ENCODE measurements at regions not wholly inside any gene's neighbourhood (a gene's known extent, or its start where the extent isn't known, plus 50 kb on each side); places are given as distances from the start of the nearest gene placed in this dataset.
A peak's percentile ranks its signal among the peaks of the same experiment; 100 is the strongest.
"Not testable (repeated sequence)": the region's sequence is repeated elsewhere in the genome, so short reads cannot be mapped to it uniquely, and the experiment has no call there.

- H3K27me3 ChIP-seq (ENCODE audit: insufficient read depth, poor library complexity, severe bottlenecking) = no peaks in the 10 kb centered on the region
- H3K4me3 ChIP-seq (replicated peaks; ENCODE audit: insufficient read depth, low read length) = no peak overlapping the region
- TF ChIP-seq POLR2AphosphoS5 (IDR thresholded peaks at IDR 0.05; ENCODE audit: low read depth) (no peak), GABPA (IDR thresholded peaks at IDR 0.05; ENCODE audit: low read depth) (no peak), SPI1 (IDR thresholded peaks at IDR 0.05; ENCODE audit: borderline replicate concordance, low read depth) (no peak), REST (IDR thresholded peaks at IDR 0.05; ENCODE audit: insufficient replicate concordance, low read depth) (no peak), CTCF (IDR thresholded peaks at IDR 0.05; ENCODE audit: insufficient read depth, low read length) (no peak)
- DNase-seq (ENCODE audit: low read depth in 1 of 2, low spot score in 1 of 2) = no peak
- no peak overlapping the region for H3K27ac ChIP-seq (replicated peaks)
Measured at GRCh38 chr18:64742898-64743297, 594.0 kb upstream of the LINC00305 start.

- peak in 1 of 2 experiments; percentile 25 for DNase-seq (ENCODE audit: low read depth in 1 of 2, low spot score in 1 of 2)
- TF ChIP-seq POLR2AphosphoS5 (IDR thresholded peaks at IDR 0.05; ENCODE audit: low read depth) = no peak
- TF ChIP-seq REST (IDR thresholded peaks at IDR 0.05; ENCODE audit: insufficient replicate concordance, low read depth) = no peak
- no peak for TF ChIP-seq GABPA (IDR thresholded peaks at IDR 0.05; ENCODE audit: low read depth)
- no peak for TF ChIP-seq CTCF (IDR thresholded peaks at IDR 0.05; ENCODE audit: insufficient read depth, low read length)
- no peak for TF ChIP-seq SPI1 (IDR thresholded peaks at IDR 0.05; ENCODE audit: borderline replicate concordance, low read depth)
- Histone ChIP-seq H3K27me3 (ENCODE audit: insufficient read depth, poor library complexity, severe bottlenecking) (no peaks in the 10 kb centered on the region), H3K27ac (replicated peaks) (no peak overlapping the region), H3K4me3 (replicated peaks; ENCODE audit: insufficient read depth, low read length) (no peak overlapping the region)
Measured at GRCh38 chr18:64734063-64734462, 585.2 kb upstream of the LINC00305 start.

- DNase-seq (ENCODE audit: low read depth in 1 of 2, low spot score in 1 of 2); H3K4me3 ChIP-seq (replicated peaks; ENCODE audit: insufficient read depth, low read length); H3K27ac ChIP-seq (replicated peaks); H3K27me3 ChIP-seq (ENCODE audit: insufficient read depth, poor library complexity, severe bottlenecking): not testable (repeated sequence)
Measured at GRCh38 chr18:64725657-64726056, 576.8 kb upstream of the LINC00305 start.

GRCh38 chr18:64720781-64721464 lies 572.0 kb upstream of the LINC00305 start:
- no peaks in the 10 kb centered on the region for H3K27me3 ChIP-seq (ENCODE audit: insufficient read depth, poor library complexity, severe bottlenecking)
- TF ChIP-seq REST (IDR thresholded peaks at IDR 0.05; ENCODE audit: insufficient replicate concordance, low read depth) (no peak), GABPA (IDR thresholded peaks at IDR 0.05; ENCODE audit: low read depth) (no peak), POLR2AphosphoS5 (IDR thresholded peaks at IDR 0.05; ENCODE audit: low read depth) (no peak), SPI1 (IDR thresholded peaks at IDR 0.05; ENCODE audit: borderline replicate concordance, low read depth) (no peak), CTCF (IDR thresholded peaks at IDR 0.05; ENCODE audit: insufficient read depth, low read length) (no peak)

More at GRCh38 chr18:64720781-64721464, 572.0 kb upstream of the LINC00305 start:
- DNase-seq (ENCODE audit: low read depth in 1 of 2, low spot score in 1 of 2) = no peak
- Histone ChIP-seq H3K4me3 (replicated peaks; ENCODE audit: insufficient read depth, low read length) (no peak overlapping the region), H3K27ac (replicated peaks) (no peak overlapping the region)
